ENCODE measurements at regions not wholly inside any gene's neighbourhood (a gene's known extent, or its start where the extent isn't known, plus 50 kb on each side); places are given as distances from the start of the nearest gene placed in this dataset.

GRCh38 chr12:127374447-127374846 is 892.5 kb upstream of the TMEM132C start:
- TF ChIP-seq CTCF (conservative IDR thresholded peaks at IDR 0.05; ENCODE audit: low read depth, low read length), result no peak
- no peak for DNase-seq (ENCODE audit: low read depth)
- no peak overlapping the region for H3K4me3 ChIP-seq (ENCODE audit: low read depth, low read length)

- peak; percentile 89 for TF ChIP-seq CTCF (conservative IDR thresholded peaks at IDR 0.05; ENCODE audit: low read depth, low read length)
- no peak for DNase-seq (ENCODE audit: low read depth)
- peak overlapping the region; percentile 42 for H3K4me3 ChIP-seq (ENCODE audit: low read depth, low read length)
Observed at GRCh38 chr12:127381043-127381668, 885.8 kb upstream of the TMEM132C start.

- no peak overlapping the region for H3K4me3 ChIP-seq (ENCODE audit: low read depth, low read length)
- no peak for DNase-seq (ENCODE audit: low read depth)
- no peak for TF ChIP-seq CTCF (conservative IDR thresholded peaks at IDR 0.05; ENCODE audit: low read depth, low read length)
Observed at GRCh38 chr12:127381681-127382080, 885.3 kb upstream of the TMEM132C start.

- DNase-seq (ENCODE audit: low read depth), result no peak
- no peak overlapping the region for H3K4me3 ChIP-seq (ENCODE audit: low read depth, low read length)
- no peak for TF ChIP-seq CTCF (conservative IDR thresholded peaks at IDR 0.05; ENCODE audit: low read depth, low read length)
Observed at GRCh38 chr12:127383281-127383680, 883.7 kb upstream of the TMEM132C start.

- no peak for TF ChIP-seq CTCF (conservative IDR thresholded peaks at IDR 0.05; ENCODE audit: low read depth, low read length)
- no peak overlapping the region for H3K4me3 ChIP-seq (ENCODE audit: low read depth, low read length)
- no peak for DNase-seq (ENCODE audit: low read depth)
Observed at GRCh38 chr12:127386723-127387122, 880.2 kb upstream of the TMEM132C start.

GRCh38 chr12:127388985-127389384 is 878.0 kb upstream of the TMEM132C start:
- DNase-seq (ENCODE audit: low read depth), result no peak
- no peak for TF ChIP-seq CTCF (conservative IDR thresholded peaks at IDR 0.05; ENCODE audit: low read depth, low read length)
- no peak overlapping the region for H3K4me3 ChIP-seq (ENCODE audit: low read depth, low read length)

- no peak overlapping the region for H3K4me3 ChIP-seq (ENCODE audit: low read depth, low read length)
- no peak for DNase-seq (ENCODE audit: low read depth)
- TF ChIP-seq CTCF (conservative IDR thresholded peaks at IDR 0.05; ENCODE audit: low read depth, low read length), result no peak
Observed at GRCh38 chr12:127389923-127390322, 877.0 kb upstream of the TMEM132C start.
